K562 (cell line): ENCODE measurements at regions not wholly inside any gene's neighbourhood (a gene's known extent, or its start where the extent isn't known, plus 50 kb on each side); places are given as distances from the start of the nearest gene placed in this dataset.

Source experiments
- ATF7 ChIP-seq: fragments of 450-650 bp; IDR thresholded peaks from 2 replicates; pipeline ENCODE4 v1.7.1; 2014; ENCODE audit warnings: mild to moderate bottlenecking, moderate library complexity
- BRF1 ChIP-seq: IDR thresholded peaks from 3 replicates; pipeline ENCODE4 v1.6.1; 2011; ENCODE audit warnings: borderline replicate concordance, mild to moderate bottlenecking; ENCODE audit not compliant: insufficient read length; ENCODE audit errors: extremely low read depth
- CSDE1 ChIP-seq, 2 experiments: fragments of 450-650 bp; IDR thresholded peaks; 2 replicates each; pipeline ENCODE4 v1.6.1; 2016; ENCODE audit warnings: mild to moderate bottlenecking in 1 of 2
- CTCF ChIP-seq, 3 experiments: IDR thresholded peaks in 2 of 3; conservative IDR thresholded peaks in 1 of 3; 2 replicates each; pipeline ENCODE4 v1.5.1; 2011 to 2012; ENCODE audit warnings: low read length in 3 of 3, mild to moderate bottlenecking in 3 of 3, control low read depth in 2 of 3, improper control_type of control experiment in 1 of 3, inconsistent platforms in 1 of 3, low read depth in 1 of 3, mixed read lengths in 1 of 3, moderate library complexity in 1 of 3; ENCODE audit not compliant: insufficient read depth in 2 of 3
- E2F6 ChIP-seq, 2 experiments: IDR thresholded peaks; 2 replicates each; pipeline ENCODE4 v1.6.1; 2011; ENCODE audit warnings: borderline replicate concordance in 1 of 2, control low read depth in 1 of 2, low read depth in 1 of 2, low read length in 1 of 2, mild to moderate bottlenecking in 1 of 2, mixed read lengths in 1 of 2, moderate library complexity in 1 of 2; ENCODE audit not compliant: insufficient read depth in 1 of 2, insufficient read length in 1 of 2, poor library complexity in 1 of 2, severe bottlenecking in 1 of 2; ENCODE audit errors: extremely low read depth in 1 of 2
- FOS ChIP-seq: IDR thresholded peaks from 3 replicates; pipeline ENCODE4 v1.6.1; 2011; ENCODE audit not compliant: insufficient read length; ENCODE audit errors: extremely low read depth
- FOXO4 ChIP-seq: fragments of 450-650 bp; formaldehyde crosslinking; IDR thresholded peaks from 2 replicates; pipeline ENCODE4 v1.4.0; 2020; ENCODE audit warnings: mild to moderate bottlenecking, moderate library complexity
- HIVEP1 ChIP-seq: fragments of 250-450 bp; sonication (Bioruptor Pico); IDR thresholded peaks from 2 replicates; pipeline ENCODE4 v1.4.0; 2020; ENCODE audit warnings: mild to moderate bottlenecking
- KHSRP ChIP-seq: fragments of 450-650 bp; IDR thresholded peaks from 2 replicates; pipeline ENCODE4 v1.6.1; 2017
- KLF6 ChIP-seq: fragments of 250-450 bp; sonication (Bioruptor Pico); IDR thresholded peaks from 2 replicates; pipeline ENCODE4 v1.4.0; 2020; ENCODE audit warnings: mild to moderate bottlenecking, moderate library complexity, borderline replicate concordance
- MAFF ChIP-seq: IDR thresholded peaks from 2 replicates; pipeline ENCODE4 v1.6.1; 2012; ENCODE audit warnings: low read length, improper control_type of control experiment
- NCOA4 ChIP-seq: fragments of 450-650 bp; IDR thresholded peaks from 2 replicates; pipeline ENCODE4 v1.6.1; 2018; ENCODE audit warnings: mild to moderate bottlenecking; ENCODE audit not compliant: partially characterized antibody
- NR2C2 ChIP-seq, 2 experiments: fragments of 200-800 bp in 1 of 2; sonication (Bioruptor generic) in 1 of 2; sonication (generic) in 1 of 2; formaldehyde crosslinking in 1 of 2; IDR thresholded peaks; 2 replicates each; pipeline versions ENCODE4 v1.6.1 to v1.8.0; 2016 to 2022; ENCODE audit warnings: mild to moderate bottlenecking in 1 of 2, missing compliant biosample characterization in 1 of 2, missing genetic modification characterization in 1 of 2, missing genetic modification reagents in 1 of 2
- RCOR1 ChIP-seq, 2 experiments: IDR thresholded peaks; 2 replicates each; pipeline ENCODE4 v1.6.1; 2012; ENCODE audit warnings: low read depth in 2 of 2, low read length in 2 of 2, borderline replicate concordance in 1 of 2, improper control_type of control experiment in 1 of 2
- TAF15 ChIP-seq: fragments of 200-400 bp; formaldehyde crosslinking; IDR thresholded peaks from 2 replicates; pipeline ENCODE4 v1.6.1; 2017; ENCODE audit warnings: mild to moderate bottlenecking, low read depth, low read length, moderate library complexity
- TAL1 ChIP-seq: fragments of 450-650 bp; IDR thresholded peaks from 2 replicates; pipeline ENCODE4 v1.6.1; 2016; ENCODE audit warnings: mild to moderate bottlenecking
- TARDBP ChIP-seq: fragments of 450-650 bp; IDR thresholded peaks from 2 replicates; pipeline ENCODE4 v1.6.1; 2016
- TEAD1 ChIP-seq, 2 experiments: fragments of 450-650 bp in 1 of 2; sonication (generic) in 1 of 2; formaldehyde crosslinking; IDR thresholded peaks; 2 replicates each; pipeline versions ENCODE4 v1.4.0 to v1.8.0; 2020 to 2022; ENCODE audit warnings: mild to moderate bottlenecking in 2 of 2, missing genetic modification reagents in 1 of 2
- TFAP4 ChIP-seq: sonication (generic); formaldehyde crosslinking; IDR thresholded peaks from 2 replicates; pipeline ENCODE4 v1.8.0; 2022; ENCODE audit warnings: missing genetic modification reagents, mild to moderate bottlenecking, moderate library complexity, borderline replicate concordance
- ZNF384 ChIP-seq: IDR thresholded peaks from 2 replicates; pipeline ENCODE4 v1.6.1; 2012; ENCODE audit warnings: low read depth, low read length, improper control_type of control experiment
- ZNF583 ChIP-seq: fragments of 250-450 bp; sonication (Bioruptor Pico); IDR thresholded peaks from 2 replicates; pipeline ENCODE4 v1.4.0; 2020
- ZNF740 ChIP-seq, 3 experiments: fragments of 200-800 bp in 1 of 3; sonication (Bioruptor generic) in 1 of 3; sonication (generic) in 1 of 3; formaldehyde crosslinking in 1 of 3; IDR thresholded peaks; 2 replicates each; pipeline versions ENCODE4 v1.6.1 to v1.8.0; 2016 to 2022; ENCODE audit warnings: mild to moderate bottlenecking in 2 of 3, missing compliant biosample characterization in 2 of 3, missing genetic modification characterization in 2 of 3, missing genetic modification reagents in 1 of 3

- no peak for TF ChIP-seq ZNF384
- TF ChIP-seq ZNF740 (CRISPR knock-in tag; IDR thresholded peaks at IDR 0.05), result no peak
- TF ChIP-seq ZNF740 (tag; IDR thresholded peaks at IDR 0.05), result no peak
- TF ChIP-seq RCOR1 (IDR thresholded peaks at IDR 0.05; ENCODE audit: borderline replicate concordance in 1 of 2, low read depth in 2 of 2, low read length in 2 of 2), result peak in 1 of 2 experiments; percentile 82; a peak in 2 of 4 replicates
- TF ChIP-seq FOXO4, result no peak
- TF ChIP-seq KLF6 (CRISPR knock-in tag), result peak; percentile 77
- no peak for TF ChIP-seq NR2C2 (CRISPR knock-in tag; IDR thresholded peaks at IDR 0.05)
- TF ChIP-seq NR2C2 (tag; IDR thresholded peaks at IDR 0.05), result no peak; the same call in 1 of the 2 replicates
- no peak for TF ChIP-seq CTCF (IDR thresholded peaks at IDR 0.05 in 2 of 3, conservative IDR thresholded peaks at IDR 0.05 in 1 of 3; ENCODE audit: insufficient read depth in 2 of 3, low read depth in 1 of 3, low read length in 3 of 3)
- TF ChIP-seq TFAP4, result no peak
- no peak for TF ChIP-seq ATF7
- no peak for TF ChIP-seq BRF1
- TF ChIP-seq ZNF583, result no peak
- TF ChIP-seq MAFF, result no peak
- no peak for TF ChIP-seq FOS
- TF ChIP-seq CSDE1 (IDR thresholded peaks at IDR 0.05), result no peak
- no peak for TF ChIP-seq NCOA4
- peak in 1 of 2 experiments; percentile 85; a peak in 2 of 4 replicates for TF ChIP-seq TEAD1 (CRISPR knock-in tag; IDR thresholded peaks at IDR 0.05)
- TF ChIP-seq KHSRP, result no peak
- TF ChIP-seq E2F6 (IDR thresholded peaks at IDR 0.05; ENCODE audit: borderline replicate concordance in 1 of 2, extremely low read depth in 1 of 2, insufficient read depth in 1 of 2, insufficient read length in 1 of 2, low read depth in 1 of 2, low read length in 1 of 2, poor library complexity in 1 of 2, severe bottlenecking in 1 of 2), result no peak
- TF ChIP-seq HIVEP1, result peak; percentile 4; the same call in 1 of the 2 replicates
- no peak for TF ChIP-seq TAF15
- 0 out of 2 replicates have a peak, but pooled peaks have one; percentile 11 for TF ChIP-seq TAL1
- TF ChIP-seq TARDBP, result no peak
These were observed 51.1 kb upstream of the KLHDC7A start (continued) for GRCh38 chr1:18429654-18430053.
